ENCODE measurements at regions not wholly inside any gene's neighbourhood (a gene's known extent, or its start where the extent isn't known, plus 50 kb on each side); places are given as distances from the start of the nearest gene placed in this dataset.

- Mint-ChIP-seq H3K4me3 (ENCODE audit: unreplicated experiment) (no peak overlapping the region), H3K36me3 (ENCODE audit: insufficient read depth, unreplicated experiment) (no peaks in the 10 kb centered on the region), H3K27me3 (ENCODE audit: insufficient read depth, unreplicated experiment) (peaks cover 4% of the 10 kb centered on the region), H3K9me3 (ENCODE audit: unreplicated experiment) (no peaks in the 10 kb centered on the region), H3K27ac (ENCODE audit: unreplicated experiment) (no peak overlapping the region), H3K4me1 (ENCODE audit: low read depth, unreplicated experiment) (peaks cover 6% of the 10 kb centered on the region)
- no peak for TF ChIP-seq CTCF (IDR thresholded peaks at IDR 0.05; ENCODE audit: insufficient read depth in 1 of 2, low read depth in 1 of 2, low read length in 1 of 2, severe bottlenecking in 1 of 2, unreplicated experiment in 1 of 2)
- Histone ChIP-seq H3K9me3 (no peaks in the 10 kb centered on the region), H3K27me3 (replicated peaks; ENCODE audit: control insufficient read depth, insufficient read depth, low read length) (no peaks in the 10 kb centered on the region), H3K4me1 (no peaks in the 10 kb centered on the region), H3K36me3 (ENCODE audit: control insufficient read depth, insufficient read depth, low read length) (no peaks in the 10 kb centered on the region), H3K4me3 (ENCODE audit: low read depth, low read length) (no peak overlapping the region)
- intact Hi-C loops (cut with micrococcal nuclease; ENCODE audit: unreplicated experiment), result loop anchor here (1.0 to 10.0 kb wide), 2 partner anchors 45 to 141 kb away; partner anchors contain the start of gene PDZRN3
- no TSS peak for BruUV-seq (replicated peaks)
- DNase-seq, result no peak
- ChIA-PET CTCF (no interaction called here), POLR2A (no interaction called here)
Measured at GRCh38 chr3:73765878-73766545, 141.3 kb upstream of the PDZRN3 start.

- H3K27me3 Mint-ChIP-seq (ENCODE audit: insufficient read depth, unreplicated experiment), result peaks cover 4% of the 10 kb centered on the region
- BruUV-seq (replicated peaks), result no TSS peak
- Histone ChIP-seq H3K9me3 (no peaks in the 10 kb centered on the region), H3K27me3 (replicated peaks; ENCODE audit: control insufficient read depth, insufficient read depth, low read length) (no peaks in the 10 kb centered on the region), H3K4me3 (ENCODE audit: low read depth, low read length) (no peak overlapping the region), H3K4me1 (no peaks in the 10 kb centered on the region), H3K36me3 (ENCODE audit: control insufficient read depth, insufficient read depth, low read length) (no peaks in the 10 kb centered on the region)
- POLR2A ChIA-PET, result no interaction called here
- no peak for DNase-seq
- H3K4me1 Mint-ChIP-seq (ENCODE audit: low read depth, unreplicated experiment), result peaks cover 6% of the 10 kb centered on the region
- no peak for TF ChIP-seq CTCF (IDR thresholded peaks at IDR 0.05; ENCODE audit: insufficient read depth in 1 of 2, low read depth in 1 of 2, low read length in 1 of 2, severe bottlenecking in 1 of 2, unreplicated experiment in 1 of 2)
- intact Hi-C loops (cut with micrococcal nuclease; ENCODE audit: unreplicated experiment), result loop anchor here (10.0 kb wide), 1 partner anchor 138 kb away; the partner anchor contains the start of gene PDZRN3
- no peak overlapping the region for H3K27ac Mint-ChIP-seq (ENCODE audit: unreplicated experiment)
- H3K36me3 Mint-ChIP-seq (ENCODE audit: insufficient read depth, unreplicated experiment), result no peaks in the 10 kb centered on the region
- H3K9me3 Mint-ChIP-seq (ENCODE audit: unreplicated experiment), result no peaks in the 10 kb centered on the region
- CTCF ChIA-PET, result no interaction called here
- H3K4me3 Mint-ChIP-seq (ENCODE audit: unreplicated experiment), result no peak overlapping the region
Measured at GRCh38 chr3:73762855-73763254, 138.1 kb upstream of the PDZRN3 start.

- Mint-ChIP-seq H3K9me3 (ENCODE audit: unreplicated experiment) (no peaks in the 10 kb centered on the region), H3K36me3 (ENCODE audit: insufficient read depth, unreplicated experiment) (no peaks in the 10 kb centered on the region), H3K27ac (ENCODE audit: unreplicated experiment) (no peak overlapping the region), H3K4me3 (ENCODE audit: unreplicated experiment) (no peak overlapping the region), H3K4me1 (ENCODE audit: low read depth, unreplicated experiment) (no peaks in the 10 kb centered on the region), H3K27me3 (ENCODE audit: insufficient read depth, unreplicated experiment) (no peaks in the 10 kb centered on the region)
- DNase-seq, result no peak
- POLR2A ChIA-PET, result no interaction called here
- CTCF ChIA-PET, result no interaction called here
- H3K9me3 ChIP-seq, result no peaks in the 10 kb centered on the region
- BruUV-seq (replicated peaks), result no TSS peak
- H3K4me1 ChIP-seq, result no peaks in the 10 kb centered on the region
- intact Hi-C loops (cut with micrococcal nuclease; ENCODE audit: unreplicated experiment), result no loop called here
- H3K27me3 ChIP-seq (replicated peaks; ENCODE audit: control insufficient read depth, insufficient read depth, low read length), result no peaks in the 10 kb centered on the region
- TF ChIP-seq CTCF (IDR thresholded peaks at IDR 0.05; ENCODE audit: insufficient read depth in 1 of 2, low read depth in 1 of 2, low read length in 1 of 2, severe bottlenecking in 1 of 2, unreplicated experiment in 1 of 2), result no peak
- no peaks in the 10 kb centered on the region for H3K36me3 ChIP-seq (ENCODE audit: control insufficient read depth, insufficient read depth, low read length)
- no peak overlapping the region for H3K4me3 ChIP-seq (ENCODE audit: low read depth, low read length)
Measured at GRCh38 chr3:73759297-73759711, 134.6 kb upstream of the PDZRN3 start.

Data from Caco-2 (cell line).